Keratinocyte (primary cell): ENCODE measurements at regions not wholly inside any gene's neighbourhood (a gene's known extent, or its start where the extent isn't known, plus 50 kb on each side); places are given as distances from the start of the nearest gene placed in this dataset.
A peak's percentile ranks its signal among the peaks of the same experiment; 100 is the strongest.

ENCODE experiments used
- DNase-seq: peaks from one replicate; pipeline ENCODE4 v3.0.0-alpha.2; 2011; ENCODE audit warnings: low read depth, missing footprints, low spot score
- FAIRE-seq: peaks from 2 replicates; lab custom pipeline; 2011; peaks lifted over from hg19 to GRCh38; lab: Jason Lieb, UNC
- H2AFZ ChIP-seq: 2 replicates; pipeline ENCODE4 v1.6.0; 2012; ENCODE audit warnings: low read length, control low read depth, inconsistent platforms; ENCODE audit not compliant: control insufficient read depth
- H3K27ac ChIP-seq: 2 replicates; pipeline ENCODE4 v1.5.1; 2011; ENCODE audit warnings: low read length; ENCODE audit not compliant: control insufficient read depth, insufficient read depth
- H3K27me3 ChIP-seq: 3 replicates; pipeline ENCODE4 v1.6.0; 2011; ENCODE audit warnings: low read length; ENCODE audit not compliant: control insufficient read depth, insufficient read depth; ENCODE audit errors: extremely low read depth
- H3K36me3 ChIP-seq, 2 experiments: 2 replicates in 1 of 2; 3 replicates in 1 of 2; pipeline ENCODE4 v1.5.1; 2011; ENCODE audit warnings: low read length in 2 of 2, mild to moderate bottlenecking in 1 of 2; ENCODE audit not compliant: control insufficient read depth in 2 of 2, insufficient read depth in 2 of 2; ENCODE audit errors: extremely low read depth in 1 of 2
- H3K4me1 ChIP-seq: 3 replicates; pipeline ENCODE4 v1.5.1; 2011; ENCODE audit warnings: low read length; ENCODE audit not compliant: control insufficient read depth, insufficient read depth; ENCODE audit errors: extremely low read depth
- H3K4me2 ChIP-seq: 3 replicates; pipeline ENCODE4 v1.6.0; 2011; ENCODE audit warnings: low read depth, low read length; ENCODE audit not compliant: control insufficient read depth, insufficient read depth; ENCODE audit errors: extremely low read depth
- H3K4me3 ChIP-seq, 3 experiments: fragments of 200-600 bp in 1 of 3; sonication (generic) in 1 of 3; 2 replicates in 2 of 3; 3 replicates in 1 of 3; pipeline ENCODE4 v1.5.1; 2011 to 2016; ENCODE audit warnings: low read length in 3 of 3, mild to moderate bottlenecking in 3 of 3, control low read depth in 2 of 3, inconsistent platforms in 1 of 3, low read depth in 1 of 3, mixed read lengths in 1 of 3, mixed run types in 1 of 3, moderate library complexity in 1 of 3; ENCODE audit not compliant: control insufficient read depth in 2 of 3, insufficient read depth in 2 of 3; ENCODE audit errors: extremely low read depth in 1 of 3
- H3K79me2 ChIP-seq: 2 replicates; pipeline ENCODE4 v1.6.0; 2012; ENCODE audit warnings: low read length; ENCODE audit not compliant: control insufficient read depth, insufficient read depth
- H3K9ac ChIP-seq: 3 replicates; pipeline ENCODE4 v1.6.0; 2011; ENCODE audit warnings: low read length; ENCODE audit not compliant: control insufficient read depth, insufficient read depth; ENCODE audit errors: extremely low read depth
- H3K9me1 ChIP-seq: 3 replicates; pipeline ENCODE4 v1.6.0; 2011; ENCODE audit warnings: low read length; ENCODE audit not compliant: control insufficient read depth, insufficient read depth; ENCODE audit errors: extremely low read depth
- H3K9me3 ChIP-seq: 2 replicates; pipeline ENCODE4 v1.5.1; 2012; ENCODE audit warnings: low read depth, low read length; ENCODE audit not compliant: control insufficient read depth
- H4K20me1 ChIP-seq: 3 replicates; pipeline ENCODE4 v1.6.0; 2011; ENCODE audit warnings: low read length; ENCODE audit not compliant: control insufficient read depth, insufficient read depth; ENCODE audit errors: extremely low read depth
- CTCF ChIP-seq, 3 experiments: IDR thresholded peaks in 1 of 3; conservative IDR thresholded peaks in 1 of 3; optimal IDR thresholded peaks in 1 of 3; 2 replicates in 2 of 3; 3 replicates in 1 of 3; pipeline versions ENCODE3 to v1.5.1; 2011; ENCODE audit warnings: low read length in 3 of 3, mild to moderate bottlenecking in 3 of 3, moderate library complexity in 2 of 3, control low read depth in 1 of 3, inconsistent platforms in 1 of 3; ENCODE audit not compliant: insufficient read depth in 2 of 3; ENCODE audit errors: extremely low read depth in 1 of 3
- EZH2 ChIP-seq: IDR thresholded peaks from one replicate; pipeline ENCODE4 v1.6.1; 2012; ENCODE audit warnings: inconsistent platforms, mild to moderate bottlenecking, low read length, moderate library complexity
- dilution Hi-C: fragments of 300-500 bp; cut with MboI; formaldehyde crosslinking; loops from one replicate; pipeline ENCODE4 v1.7.0; 2020; ENCODE audit warnings: low sequenced_read_pairs; ENCODE audit not compliant: extremely low pct_ligation_motif_present

DNA sequence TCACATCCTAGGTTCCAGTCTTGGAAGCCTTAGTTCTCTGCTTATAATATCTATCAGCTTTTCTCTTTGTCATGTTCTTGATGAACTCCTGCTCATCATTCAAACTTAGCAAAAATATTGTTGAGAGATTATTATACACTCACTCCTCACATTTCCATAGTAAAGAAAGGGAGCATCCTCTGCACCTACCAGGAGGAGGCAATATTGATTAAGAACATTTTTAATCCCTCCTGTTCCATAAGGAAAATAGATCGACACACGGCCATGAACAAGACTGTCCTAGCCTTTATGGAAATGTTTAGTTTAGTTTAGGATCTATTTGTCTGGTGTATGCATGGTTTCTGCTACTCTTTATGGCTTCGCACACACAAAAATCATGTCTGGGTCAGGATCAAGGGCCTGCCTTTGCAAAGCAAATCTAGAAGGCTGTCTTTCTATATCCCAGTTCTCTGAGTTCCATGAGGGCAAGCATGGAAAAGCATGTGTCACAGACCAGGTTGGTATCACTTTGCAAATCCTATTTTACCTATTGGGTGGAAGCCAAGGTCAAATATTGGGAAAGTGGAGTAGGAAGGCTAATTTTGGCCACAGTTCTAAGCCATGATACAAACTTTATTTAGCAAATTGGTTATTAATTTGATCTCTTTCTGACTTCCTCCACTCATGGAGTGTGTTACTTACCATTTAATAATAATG lies 164.4 kb downstream of the MDFIC start:
- H4K20me1 ChIP-seq = no peaks in the 10 kb centered on the region
- dilution Hi-C loops = no loop called here

DNA sequence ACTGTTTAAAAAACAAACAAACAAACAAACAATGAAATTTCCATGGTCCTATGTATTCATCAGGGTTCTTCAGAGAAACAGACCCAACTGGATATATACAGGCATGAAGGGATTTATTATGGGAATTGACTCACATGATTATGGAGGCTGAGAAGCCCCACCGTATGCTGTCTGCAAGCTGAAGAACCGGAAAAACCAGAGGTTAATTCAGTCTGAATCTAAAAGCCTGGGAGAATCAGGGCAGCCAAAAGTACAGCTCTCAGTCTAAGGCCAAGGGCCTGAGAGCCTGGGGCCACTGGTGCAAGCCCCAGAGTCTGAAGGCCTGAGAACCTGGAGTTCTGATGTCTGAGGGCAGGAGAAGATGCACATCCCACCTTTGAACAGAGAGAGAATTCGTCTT lies 163.5 kb downstream of the MDFIC start:
- no peak for FAIRE-seq
- H3K27me3 ChIP-seq = no peaks in the 10 kb centered on the region
- H3K36me3 ChIP-seq = no peaks in the 10 kb centered on the region
- H3K27ac ChIP-seq = no peak overlapping the region
- peaks cover 10% of the 10 kb centered on the region for H3K4me1 ChIP-seq
- no peak overlapping the region for H2AFZ ChIP-seq
- dilution Hi-C loops = no loop called here
- H3K9me1 ChIP-seq = no peaks in the 10 kb centered on the region
- DNase-seq = no peak
- no peak overlapping the region for H3K9ac ChIP-seq
- H4K20me1 ChIP-seq = no peaks in the 10 kb centered on the region
- no peak overlapping the region for H3K4me2 ChIP-seq
- H3K9me3 ChIP-seq = no peaks in the 10 kb centered on the region
- no peaks in the 10 kb centered on the region for H3K79me2 ChIP-seq
- TF ChIP-seq CTCF (optimal IDR thresholded peaks at IDR 0.05 in 1 of 3, IDR thresholded peaks at IDR 0.05 in 1 of 3, conservative IDR thresholded peaks at IDR 0.05 in 1 of 3; ENCODE audit: extremely low read depth in 1 of 3, insufficient read depth in 2 of 3, low read length in 3 of 3) (no peak), EZH2 (no peak)
- H3K4me3 ChIP-seq = no peak overlapping the region

More for the DNA sequence above, 164.4 kb downstream of the MDFIC start:
- Histone ChIP-seq H3K9me3 (no peaks in the 10 kb centered on the region), H3K4me2 (no peak overlapping the region), H3K27ac (no peak overlapping the region), H2AFZ (no peak overlapping the region), H3K79me2 (no peaks in the 10 kb centered on the region), H3K9me1 (no peaks in the 10 kb centered on the region), H3K36me3 (no peaks in the 10 kb centered on the region), H3K4me1 (peaks cover 10% of the 10 kb centered on the region), H3K27me3 (no peaks in the 10 kb centered on the region), H3K9ac (no peak overlapping the region), H3K4me3 (no peak overlapping the region)
- FAIRE-seq = peak; percentile 41
- TF ChIP-seq CTCF (optimal IDR thresholded peaks at IDR 0.05 in 1 of 3, IDR thresholded peaks at IDR 0.05 in 1 of 3, conservative IDR thresholded peaks at IDR 0.05 in 1 of 3; ENCODE audit: extremely low read depth in 1 of 3, insufficient read depth in 2 of 3, low read length in 3 of 3) = no peak
- no peak for TF ChIP-seq EZH2
- no peak for DNase-seq
